HepG2 (cell line): ENCODE measurements at regions not wholly inside any gene's neighbourhood (a gene's known extent, or its start where the extent isn't known, plus 50 kb on each side); places are given as distances from the start of the nearest gene placed in this dataset.
A peak's percentile ranks its signal among the peaks of the same experiment; 100 is the strongest.

Source experiments
- ATAC-seq: fragments of 200-7000 bp; cut with Tn5 transposase; 3 replicates; pipeline ENCODE4 v1.9.1; 2020; ENCODE audit warnings: mild to moderate bottlenecking, moderate library complexity
- BruUV-seq: library from RNA; stranded (reverse); fragments of 400-500 nt; replicated peaks from 2 replicates; lab custom pipeline; 2021; lab: Mats Ljungman, UMichigan
- CTCF ChIA-PET: fragments of 300-600 bp; formaldehyde crosslinking; extraction: SDS; loops from one replicate; lab custom pipeline; 2021; ENCODE audit warnings: low total read pairs, inconsistent platforms, low intra/inter-chr PET ratio; lab: Yijun Ruan, JAX
- POLR2A ChIA-PET: fragments of 350-600 bp; sonication (Branson Sonifier 250); formaldehyde crosslinking; loops from one replicate; lab custom pipeline; 2020; ENCODE audit warnings: antibody characterized with exemption, inconsistent platforms; lab: Yijun Ruan, JAX
- DNase-seq: peaks from one replicate; pipeline ENCODE4 v3.0.0-alpha.2; 2015; ENCODE audit warnings: low spot score
- FAIRE-seq: peaks from 3 replicates; lab custom pipeline; 2011; peaks lifted over from hg19 to GRCh38; lab: Jason Lieb, UNC
- H2AFZ ChIP-seq: one replicate; pipeline ENCODE4 v1.6.1; 2011; ENCODE audit warnings: low read length, inconsistent platforms
- H3K27ac ChIP-seq: fragments of 300-600 bp; 3 replicates; pipeline ENCODE4 v1.8.0; 2011; ENCODE audit warnings: mixed run types, mild to moderate bottlenecking, mixed read lengths, low read length, inconsistent platforms; ENCODE audit not compliant: insufficient read depth; ENCODE audit errors: extremely low read length
- H3K27me3 ChIP-seq, 2 experiments: fragments of 200-600 bp in 1 of 2; 2 replicates in 1 of 2; 3 replicates in 1 of 2; pipeline versions ENCODE4 v1.6.0 to v1.8.0; 2011; ENCODE audit warnings: low read length in 2 of 2, mild to moderate bottlenecking in 2 of 2, moderate library complexity in 2 of 2, inconsistent platforms in 1 of 2; ENCODE audit not compliant: insufficient read depth in 2 of 2, control insufficient read depth in 1 of 2
- H3K36me3 ChIP-seq, 2 experiments: fragments of 200-600 bp in 1 of 2; replicated peaks in 1 of 2; 2 replicates in 1 of 2; 3 replicates in 1 of 2; pipeline versions ENCODE4 v1.5.1 to v1.8.0; 2011; ENCODE audit warnings: low read length in 2 of 2, inconsistent platforms in 1 of 2; ENCODE audit not compliant: insufficient read depth in 2 of 2, control insufficient read depth in 1 of 2
- H3K4me1 ChIP-seq: 2 replicates; pipeline ENCODE4 v1.5.1; 2012; ENCODE audit warnings: low read length, inconsistent platforms; ENCODE audit not compliant: insufficient read depth
- H3K4me2 ChIP-seq: 2 replicates; pipeline ENCODE4 v1.6.0; 2011; ENCODE audit warnings: low read depth, low read length, inconsistent platforms
- H3K4me3 ChIP-seq, 3 experiments: fragments of 200-600 bp in 1 of 3; sonication (generic), shearing (Covaris generic) in 1 of 3; replicated peaks in 1 of 3; 2 replicates each; pipeline ENCODE4 v1.5.1; 2011 to 2016; ENCODE audit warnings: low read length in 3 of 3, inconsistent platforms in 2 of 3, low read depth in 2 of 3, mild to moderate bottlenecking in 2 of 3, control low read depth in 1 of 3, mixed read lengths in 1 of 3; ENCODE audit not compliant: insufficient read depth in 1 of 3
- H3K79me2 ChIP-seq: one replicate; pipeline ENCODE4 v1.6.1; 2011; ENCODE audit warnings: low read length, inconsistent platforms; ENCODE audit not compliant: insufficient read depth
- H3K9ac ChIP-seq: 2 replicates; pipeline ENCODE4 v1.6.0; 2011; ENCODE audit warnings: mild to moderate bottlenecking, low read depth, low read length, inconsistent platforms; ENCODE audit not compliant: insufficient read depth
- H3K9me3 ChIP-seq: 2 replicates; pipeline ENCODE4 v1.5.1; 2012; ENCODE audit warnings: mild to moderate bottlenecking, low read length
- H4K20me1 ChIP-seq: 2 replicates; pipeline ENCODE4 v1.6.0; 2011; ENCODE audit warnings: inconsistent platforms, mild to moderate bottlenecking, low read length, moderate library complexity; ENCODE audit not compliant: insufficient read depth
- HINFP ChIP-seq: sonication (generic); formaldehyde crosslinking; IDR thresholded peaks from 2 replicates; pipeline ENCODE4 v1.4.0; 2020; ENCODE audit warnings: low read depth, mild to moderate bottlenecking, missing genetic modification reagents
- MAFF ChIP-seq: IDR thresholded peaks from 2 replicates; pipeline ENCODE4 v1.6.1; 2011; ENCODE audit warnings: low read depth, low read length, improper control_type of control experiment
- MNT ChIP-seq: fragments of 450-650 bp; IDR thresholded peaks from 2 replicates; pipeline ENCODE4 v1.6.1; 2016
- MTERF4 ChIP-seq: sonication (generic); formaldehyde crosslinking; IDR thresholded peaks from 2 replicates; pipeline ENCODE4 v1.8.0; 2023; ENCODE audit warnings: mild to moderate bottlenecking, missing genetic modification reagents
- POLR2AphosphoS5 ChIP-seq: IDR thresholded peaks from 2 replicates; pipeline ENCODE4 v1.6.1; 2012; ENCODE audit warnings: low read depth, low read length
- PTBP1 ChIP-seq: fragments of 200-400 bp; formaldehyde crosslinking; IDR thresholded peaks from 2 replicates; pipeline ENCODE4 v1.6.1; 2018; ENCODE audit warnings: low read length, low read depth; ENCODE audit not compliant: poor library complexity, severe bottlenecking
- ZBTB21 ChIP-seq: sonication (generic); formaldehyde crosslinking; IDR thresholded peaks from 2 replicates; pipeline ENCODE4 v1.4.0; 2020; ENCODE audit warnings: missing genetic modification reagents
- ZFP36 ChIP-seq: fragments of 150-350 bp; IDR thresholded peaks from 2 replicates; pipeline ENCODE4 v1.6.1; 2018; ENCODE audit warnings: borderline replicate concordance, low read length, low read depth; ENCODE audit not compliant: partially characterized antibody
- ZNF567 ChIP-seq: sonication (generic); formaldehyde crosslinking; IDR thresholded peaks from 2 replicates; pipeline ENCODE4 v1.8.1; 2023; ENCODE audit warnings: mild to moderate bottlenecking, missing genetic modification reagents, borderline replicate concordance
- ZNF709 ChIP-seq: sonication (generic); formaldehyde crosslinking; IDR thresholded peaks from 2 replicates; pipeline ENCODE4 v1.5.0; 2020; ENCODE audit warnings: mild to moderate bottlenecking, missing genetic modification reagents
- ZSCAN25 ChIP-seq: sonication (generic); formaldehyde crosslinking; IDR thresholded peaks from 2 replicates; pipeline ENCODE4 v1.8.0; 2022; ENCODE audit warnings: mild to moderate bottlenecking, missing genetic modification reagents
- WGBS: methylation state at CpG from one replicate; pipeline ENCODE4 v1.1.6; 2017; ENCODE audit warnings: low lambda C conversion rate; 5-methylcytosine and 5-hydroxymethylcytosine counted together
- in situ Hi-C: cut with HindIII; loops from 2 replicates; pipeline ENCODE4 v1.10.0; 2017; ENCODE audit warnings: low pct_unique_long_range_greater_than_20kb; ENCODE audit not compliant: extremely low pct_ligation_motif_present
- intact Hi-C: fragments of 100-400 bp; cut with micrococcal nuclease; formaldehyde crosslinking; loops from one replicate; pipeline ENCODE4 v1.10.0; 2022; ENCODE audit not compliant: unreplicated experiment
- TF ChIP-seq, protein P1 (sequence below): IDR thresholded peaks from 2 replicates; pipeline ENCODE4 v1.6.1; 2016; ENCODE audit warnings: low read depth, missing genetic modification reagents, missing compliant biosample characterization

- TF ChIP-seq MTERF4 (CRISPR knock-in tag) = no peak
- no peak for TF ChIP-seq ZNF709 (CRISPR knock-in tag)
- TF ChIP-seq ZFP36 = no peak
Measured at GRCh38 chr16:22684574-22685458, 129.1 kb upstream of the HS3ST2 start (continued).

GRCh38 chr16:22685459-22685830 is 128.5 kb upstream of the HS3ST2 start:
- peaks cover 9% of the 10 kb centered on the region for H3K9me3 ChIP-seq
- intact Hi-C loops (no loop called here), in situ Hi-C loops (no loop called here)
- H3K4me1 ChIP-seq = peaks cover 5% of the 10 kb centered on the region
- H3K36me3 ChIP-seq = no peaks in the 10 kb centered on the region
- ATAC-seq = no peak
- no peak overlapping the region for H3K9ac ChIP-seq
- H3K27ac ChIP-seq = no peak overlapping the region
- CTCF ChIA-PET = no interaction called here
- peaks cover 0 to 7% of the 10 kb centered on the region in 2 experiments; a peak in 1 of 5 replicates for H3K27me3 ChIP-seq
- no peaks in the 10 kb centered on the region for H4K20me1 ChIP-seq
- H3K4me3 ChIP-seq = no peak overlapping the region
- no peak for FAIRE-seq
- H3K79me2 ChIP-seq = no peaks in the 10 kb centered on the region
- DNase-seq = no peak
- POLR2A ChIA-PET = no interaction called here
- WGBS = 26% methylated on average over 3 of the region's 3 CpGs
- no peak overlapping the region for H3K4me2 ChIP-seq
- BruUV-seq = no TSS peak
- H2AFZ ChIP-seq = no peak overlapping the region
- TF ChIP-seq MAFF = peak; percentile 87
- no peak for TF ChIP-seq POLR2AphosphoS5
- TF ChIP-seq PTBP1 = no peak
- no peak for TF ChIP-seq HINFP (CRISPR knock-in tag)
- TF ChIP-seq, protein P1, sequence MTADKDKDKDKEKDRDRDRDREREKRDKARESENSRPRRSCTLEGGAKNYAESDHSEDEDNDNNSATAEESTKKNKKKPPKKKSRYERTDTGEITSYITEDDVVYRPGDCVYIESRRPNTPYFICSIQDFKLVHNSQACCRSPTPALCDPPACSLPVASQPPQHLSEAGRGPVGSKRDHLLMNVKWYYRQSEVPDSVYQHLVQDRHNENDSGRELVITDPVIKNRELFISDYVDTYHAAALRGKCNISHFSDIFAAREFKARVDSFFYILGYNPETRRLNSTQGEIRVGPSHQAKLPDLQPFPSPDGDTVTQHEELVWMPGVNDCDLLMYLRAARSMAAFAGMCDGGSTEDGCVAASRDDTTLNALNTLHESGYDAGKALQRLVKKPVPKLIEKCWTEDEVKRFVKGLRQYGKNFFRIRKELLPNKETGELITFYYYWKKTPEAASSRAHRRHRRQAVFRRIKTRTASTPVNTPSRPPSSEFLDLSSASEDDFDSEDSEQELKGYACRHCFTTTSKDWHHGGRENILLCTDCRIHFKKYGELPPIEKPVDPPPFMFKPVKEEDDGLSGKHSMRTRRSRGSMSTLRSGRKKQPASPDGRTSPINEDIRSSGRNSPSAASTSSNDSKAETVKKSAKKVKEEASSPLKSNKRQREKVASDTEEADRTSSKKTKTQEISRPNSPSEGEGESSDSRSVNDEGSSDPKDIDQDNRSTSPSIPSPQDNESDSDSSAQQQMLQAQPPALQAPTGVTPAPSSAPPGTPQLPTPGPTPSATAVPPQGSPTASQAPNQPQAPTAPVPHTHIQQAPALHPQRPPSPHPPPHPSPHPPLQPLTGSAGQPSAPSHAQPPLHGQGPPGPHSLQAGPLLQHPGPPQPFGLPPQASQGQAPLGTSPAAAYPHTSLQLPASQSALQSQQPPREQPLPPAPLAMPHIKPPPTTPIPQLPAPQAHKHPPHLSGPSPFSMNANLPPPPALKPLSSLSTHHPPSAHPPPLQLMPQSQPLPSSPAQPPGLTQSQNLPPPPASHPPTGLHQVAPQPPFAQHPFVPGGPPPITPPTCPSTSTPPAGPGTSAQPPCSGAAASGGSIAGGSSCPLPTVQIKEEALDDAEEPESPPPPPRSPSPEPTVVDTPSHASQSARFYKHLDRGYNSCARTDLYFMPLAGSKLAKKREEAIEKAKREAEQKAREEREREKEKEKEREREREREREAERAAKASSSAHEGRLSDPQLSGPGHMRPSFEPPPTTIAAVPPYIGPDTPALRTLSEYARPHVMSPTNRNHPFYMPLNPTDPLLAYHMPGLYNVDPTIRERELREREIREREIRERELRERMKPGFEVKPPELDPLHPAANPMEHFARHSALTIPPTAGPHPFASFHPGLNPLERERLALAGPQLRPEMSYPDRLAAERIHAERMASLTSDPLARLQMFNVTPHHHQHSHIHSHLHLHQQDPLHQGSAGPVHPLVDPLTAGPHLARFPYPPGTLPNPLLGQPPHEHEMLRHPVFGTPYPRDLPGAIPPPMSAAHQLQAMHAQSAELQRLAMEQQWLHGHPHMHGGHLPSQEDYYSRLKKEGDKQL (CRISPR knock-in tag) = no peak
- TF ChIP-seq ZSCAN25 (CRISPR knock-in tag) = no peak
- TF ChIP-seq ZBTB21 = no peak
- TF ChIP-seq MNT = peak; percentile 9; the same call in 1 of the 2 replicates
- TF ChIP-seq ZNF567 (CRISPR knock-in tag) = no peak
